SU-DHL-6 (cell line): ENCODE measurements at regions not wholly inside any gene's neighbourhood (a gene's known extent, or its start where the extent isn't known, plus 50 kb on each side); places are given as distances from the start of the nearest gene placed in this dataset.

Source experiments
- H2AFZ ChIP-seq: fragments of 200-600 bp; sonication (generic); 2 replicates; pipeline ENCODE4 v1.6.1; 2014; ENCODE audit warnings: low read depth, mild to moderate bottlenecking, moderate library complexity, mixed read lengths, antibody characterized with exemption, low read length; ENCODE audit not compliant: severe bottlenecking
- H3F3A ChIP-seq: fragments of 200-600 bp; shearing (Covaris generic); 2 replicates; pipeline ENCODE4 v1.6.0; 2016; ENCODE audit warnings: antibody characterized with exemption, mild to moderate bottlenecking; ENCODE audit not compliant: insufficient read depth
- H3K27ac ChIP-seq: fragments of 200-600 bp; sonication (generic); 2 replicates; pipeline ENCODE4 v1.5.1; 2016; ENCODE audit warnings: low read depth, mild to moderate bottlenecking, low read length, moderate library complexity, mixed read lengths
- H3K27me3 ChIP-seq: fragments of 200-600 bp; sonication (generic), shearing (Covaris generic); 2 replicates; pipeline ENCODE4 v1.6.0; 2014; ENCODE audit warnings: mild to moderate bottlenecking, low read length
- H3K36me3 ChIP-seq: fragments of 200-600 bp; sonication (generic); 2 replicates; pipeline ENCODE4 v1.6.1; 2014; ENCODE audit warnings: mild to moderate bottlenecking, low read length, mixed read lengths
- H3K4me2 ChIP-seq: fragments of 300-600, 200-600 bp; shearing (Covaris generic), sonication (generic); 2 replicates; pipeline ENCODE4 v1.6.0; 2014; ENCODE audit warnings: low read length, low read depth, mild to moderate bottlenecking; ENCODE audit not compliant: poor library complexity, severe bottlenecking
- H3K4me3 ChIP-seq: fragments of 200-600 bp; sonication (generic); 2 replicates; pipeline ENCODE4 v1.5.1; 2014; ENCODE audit warnings: antibody characterized with exemption, low read length, mild to moderate bottlenecking, mixed read lengths; ENCODE audit not compliant: insufficient read depth, poor library complexity, severe bottlenecking
- H3K79me2 ChIP-seq: fragments of 200-600 bp; sonication (generic); 2 replicates; pipeline ENCODE4 v1.6.1; 2014; ENCODE audit warnings: mild to moderate bottlenecking, low read length, moderate library complexity; ENCODE audit not compliant: insufficient read depth
- H3K9ac ChIP-seq: fragments of 200-600 bp; sonication (generic); 2 replicates; pipeline ENCODE4 v1.7.0; 2014; ENCODE audit warnings: mild to moderate bottlenecking, low read length
- H3K9me2 ChIP-seq: fragments of 200-600 bp; sonication (generic); replicated peaks from 2 replicates; pipeline ENCODE4 v1.6.1; 2014; ENCODE audit warnings: low read length; ENCODE audit not compliant: insufficient read depth
- H3K9me3 ChIP-seq: fragments of 200-600 bp; sonication (generic); 2 replicates; pipeline ENCODE4 v1.6.1; 2014; ENCODE audit warnings: low read length, mixed read lengths; ENCODE audit not compliant: insufficient read depth
- H4K20me1 ChIP-seq: fragments of 200-600 bp; sonication (generic); 2 replicates; pipeline ENCODE4 v1.6.1; 2014; ENCODE audit warnings: low read depth, mild to moderate bottlenecking, antibody characterized with exemption, low read length, moderate library complexity, mixed read lengths
- CTCF ChIP-seq: fragments of 200-600 bp; sonication (generic); IDR thresholded peaks from one replicate; pipeline ENCODE4 v1.5.1; 2017; ENCODE audit warnings: antibody characterized with exemption, mild to moderate bottlenecking, low read length, moderate library complexity; ENCODE audit not compliant: insufficient read depth, poor library complexity, severe bottlenecking
- EZH2phosphoT487 ChIP-seq: fragments of 200-600 bp; sonication (generic), shearing (Covaris generic); conservative IDR thresholded peaks from 2 replicates; pipeline ENCODE4 v1.6.1; 2018; ENCODE audit warnings: mild to moderate bottlenecking, antibody characterized with exemption, low read length, moderate library complexity, mixed read lengths

GRCh38 chr12:115213118-115213517 lies 529.1 kb upstream of the TBX3 start:
- H3K9ac ChIP-seq: no peak overlapping the region
- no peak overlapping the region for H3K4me3 ChIP-seq
- TF ChIP-seq EZH2phosphoT487: no peak
- no peak for TF ChIP-seq CTCF
- H3K27me3 ChIP-seq: no peaks in the 10 kb centered on the region
- H3K27ac ChIP-seq: no peak overlapping the region
- no peaks in the 10 kb centered on the region for H3F3A ChIP-seq
- H3K4me2 ChIP-seq: no peak overlapping the region
- H2AFZ ChIP-seq: no peak overlapping the region
- H3K9me2 ChIP-seq: no peaks in the 10 kb centered on the region
- no peaks in the 10 kb centered on the region for H3K36me3 ChIP-seq
- H3K79me2 ChIP-seq: no peaks in the 10 kb centered on the region
- H3K9me3 ChIP-seq: no peaks in the 10 kb centered on the region
- H4K20me1 ChIP-seq: no peaks in the 10 kb centered on the region

GRCh38 chr12:115212356-115212755 lies 528.4 kb upstream of the TBX3 start:
- H3K27ac ChIP-seq: no peak overlapping the region

GRCh38 chr12:115210533-115211252 lies 526.7 kb upstream of the TBX3 start:
- TF ChIP-seq EZH2phosphoT487 (no peak), CTCF (no peak)
- Histone ChIP-seq H3K4me2 (no peak overlapping the region), H3K4me3 (no peak overlapping the region), H3K9me3 (no peaks in the 10 kb centered on the region), H2AFZ (no peak overlapping the region), H3K36me3 (no peaks in the 10 kb centered on the region), H4K20me1 (no peaks in the 10 kb centered on the region), H3K27me3 (no peaks in the 10 kb centered on the region), H3K9me2 (no peaks in the 10 kb centered on the region), H3K79me2 (no peaks in the 10 kb centered on the region), H3K9ac (no peak overlapping the region), H3F3A (no peaks in the 10 kb centered on the region), H3K27ac (no peak overlapping the region)

More at GRCh38 chr12:115212356-115212755, 528.4 kb upstream of the TBX3 start:
- Histone ChIP-seq H3K4me2 (no peak overlapping the region), H3F3A (no peaks in the 10 kb centered on the region), H2AFZ (no peak overlapping the region), H4K20me1 (no peaks in the 10 kb centered on the region), H3K9me2 (no peaks in the 10 kb centered on the region), H3K27me3 (no peaks in the 10 kb centered on the region), H3K79me2 (no peaks in the 10 kb centered on the region), H3K9me3 (no peaks in the 10 kb centered on the region), H3K9ac (no peak overlapping the region), H3K36me3 (no peaks in the 10 kb centered on the region), H3K4me3 (no peak overlapping the region)
- no peak for TF ChIP-seq EZH2phosphoT487
- TF ChIP-seq CTCF: no peak
